Colonic mucosa (tissue), 4 donors: ENCODE measurements at regions not wholly inside any gene's neighbourhood (a gene's known extent, or its start where the extent isn't known, plus 50 kb on each side); places are given as distances from the start of the nearest gene placed in this dataset.

ENCODE experiments used
- DNase-seq: peaks from one replicate; pipeline ENCODE4 v3.0.0-alpha.2; 2020
- H3K27ac ChIP-seq: fragments of 200-600 bp; one replicate; pipeline ENCODE4 v1.8.0; 2021
- H3K27me3 ChIP-seq: fragments of 200-600 bp; one replicate; pipeline ENCODE4 v1.8.0; 2021
- H3K36me3 ChIP-seq: fragments of 200-600 bp; one replicate; pipeline ENCODE4 v1.8.0; 2021
- H3K4me1 ChIP-seq: fragments of 200-600 bp; one replicate; pipeline ENCODE4 v1.8.0; 2021; ENCODE audit warnings: mild to moderate bottlenecking
- H3K4me3 ChIP-seq: fragments of 200-600 bp; one replicate; pipeline ENCODE4 v1.8.0; 2021
- H3K9ac ChIP-seq, 2 donors: one replicate each; pipeline ENCODE4 v1.7.0; 2013; ENCODE audit warnings: control low read depth in 2 of 2, low read depth in 2 of 2, low read length in 2 of 2
- H3K9me3 ChIP-seq: fragments of 200-600 bp; one replicate; pipeline ENCODE4 v1.8.0; 2021
- CTCF ChIP-seq: fragments of 200-600 bp; IDR thresholded peaks from one replicate; pipeline ENCODE4 v1.8.0; 2022; ENCODE audit warnings: antibody characterized with exemption, mild to moderate bottlenecking
- intact Hi-C: fragments of 100-400 bp; cut with DNase I; formaldehyde crosslinking; loops from one replicate; pipeline ENCODE4 v1.14.1; 2022
- donor health status: healthy.
- donor health status: DM: no; HTN: no; CAD: no.
- donor health status: DM: no; HTN: no; CAD: no.

- no peak overlapping the region for H3K9ac ChIP-seq
- no peaks in the 10 kb centered on the region for H3K27me3 ChIP-seq
- TF ChIP-seq CTCF = no peak
- intact Hi-C loops = no loop called here
- H3K4me3 ChIP-seq = no peak overlapping the region
- no peaks in the 10 kb centered on the region for H3K36me3 ChIP-seq
- no peaks in the 10 kb centered on the region for H3K9me3 ChIP-seq
- DNase-seq = no peak
- H3K27ac ChIP-seq = no peak overlapping the region
- H3K4me1 ChIP-seq = no peaks in the 10 kb centered on the region
Measured at GRCh38 chr9:13958672-13959071, 355.3 kb downstream of the NFIB start.

- Histone ChIP-seq H3K4me3 (no peak overlapping the region), H3K27me3 (no peaks in the 10 kb centered on the region), H3K36me3 (no peaks in the 10 kb centered on the region), H3K27ac (no peak overlapping the region), H3K4me1 (no peaks in the 10 kb centered on the region), H3K9ac (no peak overlapping the region), H3K9me3 (no peaks in the 10 kb centered on the region)
- TF ChIP-seq CTCF = no peak
- intact Hi-C loops = no loop called here
- no peak for DNase-seq
Measured at GRCh38 chr9:13957089-13957488, 356.9 kb downstream of the NFIB start.

DNA sequence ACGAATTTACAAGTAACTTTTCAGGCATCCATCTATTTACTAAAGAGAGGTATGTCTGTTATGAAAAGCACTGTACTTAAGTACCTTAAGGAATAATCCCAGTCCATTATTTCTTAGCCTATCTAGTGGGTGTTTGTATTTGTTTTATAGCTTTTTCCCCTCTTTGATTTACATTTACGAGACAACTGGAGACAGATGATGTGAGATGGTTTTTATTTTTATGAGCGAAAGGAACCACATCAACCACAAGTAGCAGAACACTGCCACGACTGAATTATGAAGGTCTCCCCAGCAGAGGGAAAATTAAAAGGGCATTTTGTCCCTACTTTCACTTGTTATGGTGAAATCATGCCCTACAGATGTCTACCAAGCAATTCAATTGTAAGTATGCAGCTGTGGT is 357.8 kb downstream of the NFIB start:
- Histone ChIP-seq H3K27ac (no peak overlapping the region), H3K9me3 (no peaks in the 10 kb centered on the region), H3K27me3 (no peaks in the 10 kb centered on the region), H3K4me1 (no peaks in the 10 kb centered on the region), H3K4me3 (no peak overlapping the region), H3K9ac (no peak overlapping the region), H3K36me3 (no peaks in the 10 kb centered on the region)
- DNase-seq = no peak
- no peak for TF ChIP-seq CTCF
- intact Hi-C loops = no loop called here

DNA sequence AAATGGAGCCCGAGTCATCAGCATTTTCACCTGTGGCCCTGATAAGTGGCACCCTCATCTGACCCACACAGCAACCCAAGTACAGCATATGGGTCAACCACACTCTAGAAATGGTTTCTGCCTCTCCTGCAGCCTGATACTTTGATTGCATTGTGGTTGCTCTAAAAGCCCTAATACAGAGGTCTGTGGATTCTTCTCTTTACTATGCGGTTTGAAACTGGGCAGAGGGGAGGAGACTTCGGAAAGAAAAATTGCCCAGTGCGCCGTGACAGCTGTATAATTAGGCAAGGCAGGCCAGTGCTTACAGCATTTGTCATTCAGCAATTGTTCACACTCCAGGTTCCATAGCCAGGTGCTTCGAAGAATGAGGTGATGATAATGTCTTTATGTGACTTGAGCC is 361.0 kb downstream of the NFIB start:
- no peak overlapping the region for H3K9ac ChIP-seq
- no peak for TF ChIP-seq CTCF
- H3K27ac ChIP-seq = no peak overlapping the region
- no peaks in the 10 kb centered on the region for H3K27me3 ChIP-seq
- no peak overlapping the region for H3K4me3 ChIP-seq
- no peaks in the 10 kb centered on the region for H3K36me3 ChIP-seq
- intact Hi-C loops = no loop called here
- H3K9me3 ChIP-seq = no peaks in the 10 kb centered on the region
- H3K4me1 ChIP-seq = no peaks in the 10 kb centered on the region
- no peak for DNase-seq

- Histone ChIP-seq H3K9ac (no peak overlapping the region), H3K9me3 (no peaks in the 10 kb centered on the region), H3K4me1 (no peaks in the 10 kb centered on the region), H3K27me3 (no peaks in the 10 kb centered on the region), H3K27ac (no peak overlapping the region), H3K36me3 (no peaks in the 10 kb centered on the region), H3K4me3 (no peak overlapping the region)
- DNase-seq = no peak
- intact Hi-C loops = no loop called here
- no peak for TF ChIP-seq CTCF
Measured at GRCh38 chr9:13948037-13948436, 365.9 kb downstream of the NFIB start.

- Histone ChIP-seq H3K36me3 (no peaks in the 10 kb centered on the region), H3K9ac (no peak overlapping the region), H3K27ac (no peak overlapping the region), H3K27me3 (no peaks in the 10 kb centered on the region), H3K9me3 (no peaks in the 10 kb centered on the region), H3K4me3 (no peak overlapping the region), H3K4me1 (no peaks in the 10 kb centered on the region)
- intact Hi-C loops = no loop called here
- DNase-seq = no peak
- TF ChIP-seq CTCF = no peak
Measured at GRCh38 chr9:13943176-13943575, 370.8 kb downstream of the NFIB start.
